GM19035 (cell line): ENCODE measurements at regions not wholly inside any gene's neighbourhood (a gene's known extent, or its start where the extent isn't known, plus 50 kb on each side); places are given as distances from the start of the nearest gene placed in this dataset.
"Not testable (repeated sequence)": the region's sequence is repeated elsewhere in the genome, so short reads cannot be mapped to it uniquely, and the experiment has no call there.

Source experiments
- ATAC-seq: cut with Tn5 transposase; IDR thresholded peaks from one replicate; pipeline ENCODE4 v1.9.1; 2021; ENCODE audit not compliant: unreplicated experiment

- ATAC-seq, result not testable (repeated sequence)
Measured at GRCh38 chr5:67889870-67890269, 325.7 kb upstream of the PIK3R1 start.

GRCh38 chr5:67887748-67888161 is 327.8 kb upstream of the PIK3R1 start:
- no peak for ATAC-seq

- ATAC-seq, result no peak
Measured at GRCh38 chr5:67886761-67887160, 328.8 kb upstream of the PIK3R1 start.

GRCh38 chr5:67880876-67881275 is 334.7 kb upstream of the PIK3R1 start:
- ATAC-seq, result no peak

GRCh38 chr5:67880511-67880805 is 335.1 kb upstream of the PIK3R1 start:
- ATAC-seq, result no peak

- ATAC-seq, result no peak
Measured at GRCh38 chr5:67879620-67880510, 335.7 kb upstream of the PIK3R1 start.

GRCh38 chr5:67878933-67879332 is 336.6 kb upstream of the PIK3R1 start:
- ATAC-seq, result no peak

- ATAC-seq, result no peak
Measured at GRCh38 chr5:67876371-67876770, 339.2 kb upstream of the PIK3R1 start.

GRCh38 chr5:67875601-67876000 is 340.0 kb upstream of the PIK3R1 start:
- ATAC-seq, result no peak

GRCh38 chr5:67873935-67874334 is 341.6 kb upstream of the PIK3R1 start:
- no peak for ATAC-seq

GRCh38 chr5:67870662-67871061 is 344.9 kb upstream of the PIK3R1 start:
- ATAC-seq, result no peak

- not testable (repeated sequence) for ATAC-seq
Measured at GRCh38 chr5:67864335-67864734, 351.2 kb upstream of the PIK3R1 start.

- ATAC-seq, result no peak
Measured at GRCh38 chr5:67858471-67859031, 357.0 kb upstream of the PIK3R1 start.

GRCh38 chr5:67857502-67857901 is 358.1 kb upstream of the PIK3R1 start:
- ATAC-seq, result no peak

- ATAC-seq, result no peak
Measured at GRCh38 chr5:67855523-67855922, 360.0 kb upstream of the PIK3R1 start.

- ATAC-seq, result not testable (repeated sequence)
Measured at GRCh38 chr5:67850906-67851305, 364.6 kb upstream of the PIK3R1 start.

- ATAC-seq, result no peak
Measured at GRCh38 chr5:67844924-67845323, 370.6 kb upstream of the PIK3R1 start.

- no peak for ATAC-seq
Measured at GRCh38 chr5:67842806-67843205, 372.8 kb upstream of the PIK3R1 start.

- ATAC-seq, result not testable (repeated sequence)
Measured at GRCh38 chr5:67837225-67837624, 378.3 kb upstream of the PIK3R1 start.

- not testable (repeated sequence) for ATAC-seq
Measured at GRCh38 chr5:67836496-67836895, 379.1 kb upstream of the PIK3R1 start.

- no peak for ATAC-seq
Measured at GRCh38 chr5:67831048-67831447, 384.5 kb upstream of the PIK3R1 start.

GRCh38 chr5:67827541-67827940 is 388.0 kb upstream of the PIK3R1 start:
- ATAC-seq, result no peak

- ATAC-seq, result no peak
Measured at GRCh38 chr5:67824852-67825251, 390.7 kb upstream of the PIK3R1 start.
